GM12874 (cell line): ENCODE measurements at regions not wholly inside any gene's neighbourhood (a gene's known extent, or its start where the extent isn't known, plus 50 kb on each side); places are given as distances from the start of the nearest gene placed in this dataset.

Experiments
- CTCF ChIP-seq: IDR thresholded peaks from 2 replicates; pipeline ENCODE4 v1.5.1; 2011; ENCODE audit warnings: low read depth, mild to moderate bottlenecking, control low read depth, low read length, moderate library complexity; ENCODE audit not compliant: insufficient read depth

- no peak for TF ChIP-seq CTCF
Measured at GRCh38 chr9:18020121-18020745, 441.4 kb downstream of the SH3GL2 start.

DNA sequence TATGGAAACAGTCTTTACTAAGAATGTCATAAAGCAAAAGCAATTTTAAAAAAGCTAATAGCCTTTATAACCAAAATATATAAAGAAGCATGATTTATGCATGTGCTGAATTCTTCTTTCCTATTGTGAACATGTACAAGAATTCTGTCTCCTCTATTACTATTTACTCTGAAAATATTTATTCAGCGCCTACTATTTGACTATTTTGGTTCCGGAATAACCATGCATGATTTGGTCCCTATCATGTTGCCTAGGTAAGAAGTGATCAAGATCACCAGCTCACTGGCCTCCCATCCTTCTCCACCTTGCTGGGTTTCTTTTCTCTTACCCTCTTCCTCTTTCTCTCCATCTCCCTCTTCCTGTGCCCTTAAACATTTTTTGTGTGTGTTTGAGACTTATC is 443.8 kb downstream of the SH3GL2 start:
- TF ChIP-seq CTCF = no peak

- no peak for TF ChIP-seq CTCF
Measured at GRCh38 chr9:18023332-18023731, 444.5 kb downstream of the SH3GL2 start.

GRCh38 chr9:18032636-18033035 is 441.3 kb upstream of the ADAMTSL1 start:
- TF ChIP-seq CTCF = no peak

DNA sequence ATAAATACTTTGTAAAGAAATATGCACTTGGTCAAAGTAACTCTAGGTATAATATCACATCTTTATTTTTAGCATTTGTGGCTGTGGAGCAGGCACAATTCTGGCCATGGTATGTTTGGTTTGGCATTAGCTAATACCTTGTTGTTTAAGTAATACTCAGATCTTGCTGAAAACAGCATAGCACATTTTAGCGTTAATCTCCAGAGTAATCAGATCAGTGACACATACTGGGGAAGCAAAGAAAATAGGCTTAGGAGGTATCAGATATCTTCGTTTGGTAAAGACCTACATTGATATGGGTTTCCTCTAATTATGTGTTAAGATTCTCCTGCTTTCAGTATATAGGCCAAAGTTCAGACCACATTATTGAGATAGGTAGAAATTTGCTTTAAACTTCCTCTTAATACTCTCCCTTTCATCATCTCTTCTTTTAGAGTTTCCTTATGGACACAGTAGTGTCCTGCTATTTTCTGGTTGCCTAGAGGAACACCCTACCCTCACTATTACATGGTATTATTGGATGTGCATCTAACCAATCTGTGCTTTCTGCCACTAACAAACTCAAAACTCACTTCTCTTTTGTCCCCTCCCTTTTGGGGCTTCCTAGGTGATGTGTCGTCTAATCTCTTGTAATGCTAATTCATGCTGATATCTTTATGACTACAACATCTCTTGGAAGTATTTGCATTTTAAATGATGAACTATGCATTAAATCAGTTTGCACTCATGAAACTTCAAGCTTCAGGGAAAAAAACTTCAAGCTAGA is 437.3 kb upstream of the ADAMTSL1 start:
- TF ChIP-seq CTCF = no peak

DNA sequence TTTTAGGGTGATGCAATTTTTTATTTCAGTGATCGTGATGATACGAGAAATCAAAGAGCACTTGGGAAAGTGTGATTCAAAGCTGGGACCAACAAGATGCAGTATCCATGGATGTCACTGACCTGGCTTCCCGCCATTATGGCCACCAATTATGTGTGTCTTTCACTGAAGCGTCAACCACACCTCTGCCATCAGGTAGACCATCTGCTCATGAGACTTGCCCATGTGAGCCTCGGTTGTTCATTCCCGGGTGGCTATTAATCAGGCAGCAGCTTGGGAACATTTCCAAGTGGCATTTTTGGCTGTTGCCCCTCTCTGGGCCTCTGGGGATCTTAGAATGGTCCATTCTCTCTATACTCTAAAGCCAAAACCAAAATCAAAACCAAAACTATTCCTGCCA is 436.0 kb upstream of the ADAMTSL1 start:
- no peak for TF ChIP-seq CTCF

GRCh38 chr9:18040327-18040726 is 433.6 kb upstream of the ADAMTSL1 start:
- TF ChIP-seq CTCF = no peak
